RKO (cell line): ENCODE measurements at regions not wholly inside any gene's neighbourhood (a gene's known extent, or its start where the extent isn't known, plus 50 kb on each side); places are given as distances from the start of the nearest gene placed in this dataset.
A peak's percentile ranks its signal among the peaks of the same experiment; 100 is the strongest.
"Not testable (repeated sequence)": the region's sequence is repeated elsewhere in the genome, so short reads cannot be mapped to it uniquely, and the experiment has no call there.

Source experiments
- DNase-seq: peaks from one replicate; pipeline ENCODE4 v3.0.0-alpha.2; 2016; ENCODE audit warnings: low spot score

GRCh38 chr2:20949256-20949655 lies 94.6 kb downstream of the APOB start:
- no peak for DNase-seq

- DNase-seq: no peak
Observed at GRCh38 chr2:20946468-20946867, 97.4 kb downstream of the APOB start.

GRCh38 chr2:20943721-20944120 lies 100.2 kb downstream of the APOB start:
- not testable (repeated sequence) for DNase-seq

- DNase-seq: no peak
Observed at GRCh38 chr2:20942646-20943125, 101.2 kb downstream of the APOB start.

- DNase-seq: no peak
Observed at GRCh38 chr2:20940856-20941255, 103.0 kb downstream of the APOB start.

- DNase-seq: no peak
Observed at GRCh38 chr2:20939931-20940795, 103.7 kb downstream of the APOB start.

GRCh38 chr2:20937353-20937752 lies 106.5 kb downstream of the APOB start:
- DNase-seq: no peak

GRCh38 chr2:20935168-20935775 lies 108.6 kb downstream of the APOB start:
- DNase-seq: no peak

GRCh38 chr2:20934236-20934635 lies 109.6 kb downstream of the APOB start:
- no peak for DNase-seq

GRCh38 chr2:20933714-20934113 lies 110.2 kb downstream of the APOB start:
- no peak for DNase-seq

GRCh38 chr2:20931346-20931745 lies 108.4 kb upstream of the LDAH start:
- no peak for DNase-seq

GRCh38 chr2:20930928-20931327 lies 108.0 kb upstream of the LDAH start:
- DNase-seq: no peak

- DNase-seq: no peak
Observed at GRCh38 chr2:20929721-20930120, 106.8 kb upstream of the LDAH start.

GRCh38 chr2:20928617-20929016 lies 105.7 kb upstream of the LDAH start:
- no peak for DNase-seq

- DNase-seq: peak; percentile 9
Observed at GRCh38 chr2:20925265-20925889, 102.5 kb upstream of the LDAH start.

- DNase-seq: no peak
Observed at GRCh38 chr2:20919297-20919800, 96.4 kb upstream of the LDAH start.

- DNase-seq: no peak
Observed at GRCh38 chr2:20917719-20918572, 95.0 kb upstream of the LDAH start.

- no peak for DNase-seq
Observed at GRCh38 chr2:20917287-20917660, 94.4 kb upstream of the LDAH start.

- DNase-seq: peak; percentile 9
Observed at GRCh38 chr2:20916604-20917286, 93.8 kb upstream of the LDAH start.

- no peak for DNase-seq
Observed at GRCh38 chr2:20915271-20915670, 92.4 kb upstream of the LDAH start.

GRCh38 chr2:20914771-20915170 lies 91.9 kb upstream of the LDAH start:
- DNase-seq: no peak
